Central memory CD8-positive, alpha-beta T cell (primary cell): ENCODE measurements at regions not wholly inside any gene's neighbourhood (a gene's known extent, or its start where the extent isn't known, plus 50 kb on each side); places are given as distances from the start of the nearest gene placed in this dataset.

Experiments used
- ATAC-seq: fragments of 150-1000 bp; cut with Tn5 transposase; replicated peaks from 2 replicates; pipeline ENCODE4 v1.10.0; 2022; ENCODE audit warnings: mild to moderate bottlenecking, moderate FRiP score, moderate number of reproducible peaks; ENCODE audit not compliant: poor library complexity, severe bottlenecking; ENCODE audit errors: extremely low read depth
- DNase-seq, 2 donors: peaks; one replicate each; pipeline ENCODE4 v3.0.0; 2021; ENCODE audit warnings: low spot score in 2 of 2
- H3K27ac Mint-ChIP-seq: one replicate; pipeline ENCODE4 v1.8.0; 2022; ENCODE audit warnings: low read depth, mild to moderate bottlenecking, moderate library complexity, mixed read lengths
- H3K27me3 Mint-ChIP-seq: one replicate; pipeline ENCODE4 v1.8.0; 2022; ENCODE audit warnings: mixed read lengths
- H3K36me3 Mint-ChIP-seq: one replicate; pipeline ENCODE4 v1.8.0; 2022; ENCODE audit warnings: mild to moderate bottlenecking, moderate library complexity, mixed read lengths; ENCODE audit not compliant: insufficient read depth
- H3K4me1 Mint-ChIP-seq: one replicate; pipeline ENCODE4 v1.8.0; 2022; ENCODE audit warnings: mixed read lengths
- H3K4me3 Mint-ChIP-seq: one replicate; pipeline ENCODE4 v1.8.0; 2022; ENCODE audit warnings: mild to moderate bottlenecking, moderate library complexity, mixed read lengths
- H3K9me3 Mint-ChIP-seq: one replicate; pipeline ENCODE4 v1.8.0; 2022; ENCODE audit warnings: mixed read lengths

- no peaks in the 10 kb centered on the region for H3K4me1 Mint-ChIP-seq
- ATAC-seq (no peak), DNase-seq (no peak)
- H3K9me3 Mint-ChIP-seq, result no peaks in the 10 kb centered on the region
- no peaks in the 10 kb centered on the region for H3K27me3 Mint-ChIP-seq
- no peak overlapping the region for H3K27ac Mint-ChIP-seq
- no peak overlapping the region for H3K4me3 Mint-ChIP-seq
- H3K36me3 Mint-ChIP-seq, result no peaks in the 10 kb centered on the region
These were observed 279.2 kb upstream of the TBL1XR1 start for GRCh38 chr3:177476495-177476894.

GRCh38 chr3:177476921-177477435 is 279.7 kb upstream of the TBL1XR1 start:
- no peak overlapping the region for H3K27ac Mint-ChIP-seq
- DNase-seq (no peak), ATAC-seq (no peak)
- no peaks in the 10 kb centered on the region for H3K27me3 Mint-ChIP-seq
- no peak overlapping the region for H3K4me3 Mint-ChIP-seq
- H3K36me3 Mint-ChIP-seq, result no peaks in the 10 kb centered on the region
- no peaks in the 10 kb centered on the region for H3K9me3 Mint-ChIP-seq
- no peaks in the 10 kb centered on the region for H3K4me1 Mint-ChIP-seq

- no peaks in the 10 kb centered on the region for H3K27me3 Mint-ChIP-seq
- no peak overlapping the region for H3K4me3 Mint-ChIP-seq
- ATAC-seq (no peak), DNase-seq (no peak)
- no peaks in the 10 kb centered on the region for H3K4me1 Mint-ChIP-seq
- no peak overlapping the region for H3K27ac Mint-ChIP-seq
- no peaks in the 10 kb centered on the region for H3K36me3 Mint-ChIP-seq
- H3K9me3 Mint-ChIP-seq, result no peaks in the 10 kb centered on the region
These were observed 281.0 kb upstream of the TBL1XR1 start for GRCh38 chr3:177478170-177478867.

GRCh38 chr3:177479630-177480029 is 282.3 kb upstream of the TBL1XR1 start:
- ATAC-seq (no peak), DNase-seq (no peak)
- peaks cover 2% of the 10 kb centered on the region for H3K36me3 Mint-ChIP-seq
- H3K27me3 Mint-ChIP-seq, result no peaks in the 10 kb centered on the region
- no peaks in the 10 kb centered on the region for H3K4me1 Mint-ChIP-seq
- H3K4me3 Mint-ChIP-seq, result no peak overlapping the region
- no peaks in the 10 kb centered on the region for H3K9me3 Mint-ChIP-seq
- no peak overlapping the region for H3K27ac Mint-ChIP-seq

GRCh38 chr3:177481329-177481728 is 284.0 kb upstream of the TBL1XR1 start:
- ATAC-seq, result no peak
- Mint-ChIP-seq H3K4me3 (no peak overlapping the region), H3K9me3 (no peaks in the 10 kb centered on the region), H3K27me3 (no peaks in the 10 kb centered on the region), H3K4me1 (no peaks in the 10 kb centered on the region), H3K36me3 (peaks cover 2% of the 10 kb centered on the region), H3K27ac (no peak overlapping the region)
- no peak for DNase-seq

- Mint-ChIP-seq H3K9me3 (no peaks in the 10 kb centered on the region), H3K4me1 (no peaks in the 10 kb centered on the region), H3K27me3 (no peaks in the 10 kb centered on the region), H3K4me3 (no peak overlapping the region), H3K36me3 (peaks cover 2% of the 10 kb centered on the region), H3K27ac (no peak overlapping the region)
- DNase-seq (no peak), ATAC-seq (no peak)
These were observed 284.9 kb upstream of the TBL1XR1 start for GRCh38 chr3:177482048-177482691.

- no peaks in the 10 kb centered on the region for H3K27me3 Mint-ChIP-seq
- H3K4me3 Mint-ChIP-seq, result no peak overlapping the region
- H3K4me1 Mint-ChIP-seq, result no peaks in the 10 kb centered on the region
- no peak overlapping the region for H3K27ac Mint-ChIP-seq
- ATAC-seq (no peak), DNase-seq (no peak)
- no peaks in the 10 kb centered on the region for H3K9me3 Mint-ChIP-seq
- H3K36me3 Mint-ChIP-seq, result peaks cover 2% of the 10 kb centered on the region
These were observed 286.1 kb upstream of the TBL1XR1 start for GRCh38 chr3:177483182-177483967.

- no peak for ATAC-seq
These were observed 286.9 kb upstream of the TBL1XR1 start for GRCh38 chr3:177484206-177484605.

GRCh38 chr3:177484926-177485325 is 287.6 kb upstream of the TBL1XR1 start:
- H3K27me3 Mint-ChIP-seq, result no peaks in the 10 kb centered on the region
- ATAC-seq, result no peak
- no peaks in the 10 kb centered on the region for H3K9me3 Mint-ChIP-seq
- no peak overlapping the region for H3K4me3 Mint-ChIP-seq
- H3K27ac Mint-ChIP-seq, result no peak overlapping the region
- peaks cover 2% of the 10 kb centered on the region for H3K36me3 Mint-ChIP-seq
- no peak for DNase-seq
- peaks cover 11% of the 10 kb centered on the region for H3K4me1 Mint-ChIP-seq

More at GRCh38 chr3:177484206-177484605, 286.9 kb upstream of the TBL1XR1 start:
- H3K9me3 Mint-ChIP-seq, result no peaks in the 10 kb centered on the region
- no peaks in the 10 kb centered on the region for H3K27me3 Mint-ChIP-seq
- H3K36me3 Mint-ChIP-seq, result peaks cover 2% of the 10 kb centered on the region
- peaks cover 6% of the 10 kb centered on the region for H3K4me1 Mint-ChIP-seq
- no peak overlapping the region for H3K27ac Mint-ChIP-seq
- DNase-seq, result no peak
- no peak overlapping the region for H3K4me3 Mint-ChIP-seq

GRCh38 chr3:177487635-177488186 is 290.4 kb upstream of the TBL1XR1 start:
- H3K4me3 Mint-ChIP-seq, result no peak overlapping the region
- ATAC-seq (no peak), DNase-seq (no peak)
- H3K27ac Mint-ChIP-seq, result no peak overlapping the region
- peaks cover 2% of the 10 kb centered on the region for H3K36me3 Mint-ChIP-seq
- H3K27me3 Mint-ChIP-seq, result no peaks in the 10 kb centered on the region
- H3K4me1 Mint-ChIP-seq, result peaks cover 11% of the 10 kb centered on the region
- no peaks in the 10 kb centered on the region for H3K9me3 Mint-ChIP-seq

GRCh38 chr3:177488740-177489139 is 291.5 kb upstream of the TBL1XR1 start:
- Mint-ChIP-seq H3K9me3 (no peaks in the 10 kb centered on the region), H3K4me3 (no peak overlapping the region), H3K27me3 (no peaks in the 10 kb centered on the region), H3K4me1 (peaks cover 11% of the 10 kb centered on the region), H3K36me3 (peaks cover 1% of the 10 kb centered on the region), H3K27ac (no peak overlapping the region)
- ATAC-seq (no peak), DNase-seq (no peak)

GRCh38 chr3:177490626-177491025 is 293.3 kb upstream of the TBL1XR1 start:
- no peak for ATAC-seq

More at GRCh38 chr3:177490626-177491025, 293.3 kb upstream of the TBL1XR1 start:
- no peaks in the 10 kb centered on the region for H3K9me3 Mint-ChIP-seq
- H3K27ac Mint-ChIP-seq, result no peak overlapping the region
- H3K4me1 Mint-ChIP-seq, result peaks cover 11% of the 10 kb centered on the region
- no peak overlapping the region for H3K4me3 Mint-ChIP-seq
- no peaks in the 10 kb centered on the region for H3K36me3 Mint-ChIP-seq
- no peak for DNase-seq
- no peaks in the 10 kb centered on the region for H3K27me3 Mint-ChIP-seq
